GM21717 (cell line): ENCODE measurements at regions not wholly inside any gene's neighbourhood (a gene's known extent, or its start where the extent isn't known, plus 50 kb on each side); places are given as distances from the start of the nearest gene placed in this dataset.

Experiments
- ATAC-seq: cut with Tn5 transposase; IDR thresholded peaks from one replicate; pipeline ENCODE4 v1.9.1; 2021; ENCODE audit warnings: mild to moderate bottlenecking, moderate library complexity; ENCODE audit not compliant: unreplicated experiment

GRCh38 chr5:9710069-9710468 lies 79.9 kb upstream of the TAS2R1 start:
- ATAC-seq, result no peak

- ATAC-seq, result no peak
Observed at GRCh38 chr5:9707732-9708462, 77.7 kb upstream of the TAS2R1 start.

- ATAC-seq, result no peak
Observed at GRCh38 chr5:9699681-9700080, 69.5 kb upstream of the TAS2R1 start.

- no peak for ATAC-seq
Observed at GRCh38 chr5:9698841-9699240, 68.7 kb upstream of the TAS2R1 start.

GRCh38 chr5:9698125-9698826 lies 68.1 kb upstream of the TAS2R1 start:
- ATAC-seq, result no peak

- ATAC-seq, result no peak
Observed at GRCh38 chr5:9692576-9692975, 62.4 kb upstream of the TAS2R1 start.

- no peak for ATAC-seq
Observed at GRCh38 chr5:9691261-9691660, 61.1 kb upstream of the TAS2R1 start.

- ATAC-seq, result no peak
Observed at GRCh38 chr5:9690751-9691150, 60.6 kb upstream of the TAS2R1 start.

GRCh38 chr5:9686216-9686615 lies 56.1 kb upstream of the TAS2R1 start:
- ATAC-seq, result no peak

- no peak for ATAC-seq
Observed at GRCh38 chr5:9681706-9682105, 51.6 kb upstream of the TAS2R1 start.
